GM19328 (cell line): ENCODE measurements at regions not wholly inside any gene's neighbourhood (a gene's known extent, or its start where the extent isn't known, plus 50 kb on each side); places are given as distances from the start of the nearest gene placed in this dataset.
A peak's percentile ranks its signal among the peaks of the same experiment; 100 is the strongest.

Experiments used
- ATAC-seq: cut with Tn5 transposase; IDR thresholded peaks from one replicate; pipeline ENCODE4 v1.9.1; 2021; ENCODE audit warnings: mild to moderate bottlenecking, moderate library complexity; ENCODE audit not compliant: unreplicated experiment

- no peak for ATAC-seq
These were observed 214.9 kb upstream of the RPS6KA3 start for GRCh38 chrX:20481632-20482031.

- ATAC-seq, result no peak
These were observed 213.2 kb upstream of the RPS6KA3 start for GRCh38 chrX:20479896-20480295.

GRCh38 chrX:20479048-20479447 lies 212.3 kb upstream of the RPS6KA3 start:
- ATAC-seq, result no peak

GRCh38 chrX:20477836-20478524 lies 211.3 kb upstream of the RPS6KA3 start:
- ATAC-seq, result no peak

- ATAC-seq, result no peak
These were observed 210.5 kb upstream of the RPS6KA3 start for GRCh38 chrX:20477219-20477618.

GRCh38 chrX:20472620-20473258 lies 206.0 kb upstream of the RPS6KA3 start:
- ATAC-seq, result no peak

GRCh38 chrX:20472148-20472547 lies 205.4 kb upstream of the RPS6KA3 start:
- ATAC-seq, result no peak

- no peak for ATAC-seq
These were observed 204.8 kb upstream of the RPS6KA3 start for GRCh38 chrX:20471483-20471882.

- no peak for ATAC-seq
These were observed 196.8 kb upstream of the RPS6KA3 start for GRCh38 chrX:20463296-20464075.

GRCh38 chrX:20461576-20461975 lies 194.9 kb upstream of the RPS6KA3 start:
- ATAC-seq, result no peak

GRCh38 chrX:20461002-20461401 lies 194.3 kb upstream of the RPS6KA3 start:
- no peak for ATAC-seq

- ATAC-seq, result no peak
These were observed 193.0 kb upstream of the RPS6KA3 start for GRCh38 chrX:20459410-20460350.

GRCh38 chrX:20456971-20457370 lies 190.3 kb upstream of the RPS6KA3 start:
- ATAC-seq, result no peak

GRCh38 chrX:20455001-20455400 lies 188.3 kb upstream of the RPS6KA3 start:
- no peak for ATAC-seq

- ATAC-seq, result no peak
These were observed 187.4 kb upstream of the RPS6KA3 start for GRCh38 chrX:20454117-20454516.

GRCh38 chrX:20452487-20452886 lies 185.8 kb upstream of the RPS6KA3 start:
- ATAC-seq, result no peak

GRCh38 chrX:20451929-20452328 lies 185.2 kb upstream of the RPS6KA3 start:
- no peak for ATAC-seq

- no peak for ATAC-seq
These were observed 178.4 kb upstream of the RPS6KA3 start for GRCh38 chrX:20445109-20445508.

GRCh38 chrX:20442597-20442996 lies 175.9 kb upstream of the RPS6KA3 start:
- peak; percentile 68 for ATAC-seq

- no peak for ATAC-seq
These were observed 174.4 kb upstream of the RPS6KA3 start for GRCh38 chrX:20441123-20441522.
